Urinary bladder (tissue), 3 donors: ENCODE measurements at regions not wholly inside any gene's neighbourhood (a gene's known extent, or its start where the extent isn't known, plus 50 kb on each side); places are given as distances from the start of the nearest gene placed in this dataset.

Experiments used
- DNase-seq: peaks from one replicate; pipeline ENCODE4 v3.0.0-alpha.2; 2015; ENCODE audit errors: extremely low spot score
- H3K27ac ChIP-seq: one replicate; pipeline ENCODE4 v1.5.1; 2013; ENCODE audit warnings: low read depth, mild to moderate bottlenecking, moderate library complexity
- H3K36me3 ChIP-seq: one replicate; pipeline ENCODE4 v1.6.1; 2013; ENCODE audit warnings: mild to moderate bottlenecking, moderate library complexity; ENCODE audit not compliant: insufficient read depth
- H3K4me1 ChIP-seq: one replicate; pipeline ENCODE4 v1.6.1; 2013; ENCODE audit warnings: mild to moderate bottlenecking, moderate library complexity; ENCODE audit not compliant: insufficient read depth
- H3K4me3 ChIP-seq: one replicate; pipeline ENCODE4 v1.5.1; 2013; ENCODE audit warnings: low read depth, low read length
- WGBS: extraction: QIAGEN DNeasy Blood & Tissue Kit; methylation state at CpG from one replicate; pipeline ENCODE4 v1.1.7; 2013; 5-methylcytosine and 5-hydroxymethylcytosine counted together
- donor health status: healthy with polysubstance abuse.
- donor health status: healthy.

- Histone ChIP-seq H3K4me3 (no peak overlapping the region), H3K4me1 (no peaks in the 10 kb centered on the region), H3K36me3 (no peaks in the 10 kb centered on the region), H3K27ac (no peak overlapping the region)
- WGBS, result 63% methylated on average over 2 of the region's 2 CpGs
- no peak for DNase-seq
Observed at GRCh38 chr5:144815131-144815530, 644.5 kb downstream of the KCTD16 start.

- H3K4me1 ChIP-seq, result no peaks in the 10 kb centered on the region
- WGBS, result 66% methylated on average over 2 of the region's 2 CpGs
- H3K36me3 ChIP-seq, result no peaks in the 10 kb centered on the region
- H3K4me3 ChIP-seq, result no peak overlapping the region
- no peak overlapping the region for H3K27ac ChIP-seq
- DNase-seq, result no peak
Observed at GRCh38 chr5:144812763-144813162, 642.1 kb downstream of the KCTD16 start.

- no peak overlapping the region for H3K27ac ChIP-seq
- no peaks in the 10 kb centered on the region for H3K4me1 ChIP-seq
- no peak overlapping the region for H3K4me3 ChIP-seq
- no peak for DNase-seq
- no peaks in the 10 kb centered on the region for H3K36me3 ChIP-seq
Observed at GRCh38 chr5:144800169-144800568, 629.5 kb downstream of the KCTD16 start.

- 65% methylated on average over 1 of the region's 1 CpG for WGBS
- Histone ChIP-seq H3K4me1 (no peaks in the 10 kb centered on the region), H3K4me3 (no peak overlapping the region), H3K27ac (no peak overlapping the region), H3K36me3 (no peaks in the 10 kb centered on the region)
- no peak for DNase-seq
Observed at GRCh38 chr5:144798595-144798994, 627.9 kb downstream of the KCTD16 start.

- DNase-seq, result no peak
- H3K27ac ChIP-seq, result no peak overlapping the region
- no peak overlapping the region for H3K4me3 ChIP-seq
- H3K36me3 ChIP-seq, result no peaks in the 10 kb centered on the region
- no peaks in the 10 kb centered on the region for H3K4me1 ChIP-seq
- WGBS, result 85% methylated on average over 1 of the region's 1 CpG
Observed at GRCh38 chr5:144794922-144795321, 624.2 kb downstream of the KCTD16 start.

DNA sequence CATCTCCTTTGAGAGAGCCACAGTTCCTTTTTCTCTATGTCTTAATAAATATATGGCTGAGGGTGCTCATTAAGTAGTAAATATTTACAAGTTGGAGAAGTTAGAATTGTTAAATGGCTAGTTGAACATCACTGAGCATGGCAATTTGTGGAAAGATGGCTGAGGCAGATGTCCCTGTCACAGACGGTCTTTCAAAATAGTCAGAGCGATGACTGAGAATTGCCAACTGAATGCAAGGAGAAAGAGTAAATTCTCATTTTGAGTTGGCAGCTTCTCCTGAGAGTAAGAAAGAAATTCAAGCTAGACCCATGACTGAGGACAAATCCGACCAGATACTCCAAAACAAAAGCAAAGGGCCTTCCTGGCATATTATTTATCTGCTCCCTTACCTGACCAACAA, 617.9 kb downstream of the KCTD16 start:
- DNase-seq, result no peak
- Histone ChIP-seq H3K27ac (no peak overlapping the region), H3K4me3 (no peak overlapping the region), H3K36me3 (no peaks in the 10 kb centered on the region), H3K4me1 (no peaks in the 10 kb centered on the region)
- 72% methylated on average over 3 of the region's 3 CpGs for WGBS

- Histone ChIP-seq H3K4me3 (no peak overlapping the region), H3K36me3 (no peaks in the 10 kb centered on the region), H3K4me1 (no peaks in the 10 kb centered on the region), H3K27ac (no peak overlapping the region)
- no peak for DNase-seq
- 82% methylated on average over 1 of the region's 1 CpG for WGBS
Observed at GRCh38 chr5:144788046-144788445, 617.4 kb downstream of the KCTD16 start.

- DNase-seq, result no peak
- Histone ChIP-seq H3K36me3 (no peaks in the 10 kb centered on the region), H3K27ac (no peak overlapping the region), H3K4me3 (no peak overlapping the region), H3K4me1 (no peaks in the 10 kb centered on the region)
- 84% methylated on average over 3 of the region's 3 CpGs for WGBS
Observed at GRCh38 chr5:144779368-144779767, 608.7 kb downstream of the KCTD16 start.

DNA sequence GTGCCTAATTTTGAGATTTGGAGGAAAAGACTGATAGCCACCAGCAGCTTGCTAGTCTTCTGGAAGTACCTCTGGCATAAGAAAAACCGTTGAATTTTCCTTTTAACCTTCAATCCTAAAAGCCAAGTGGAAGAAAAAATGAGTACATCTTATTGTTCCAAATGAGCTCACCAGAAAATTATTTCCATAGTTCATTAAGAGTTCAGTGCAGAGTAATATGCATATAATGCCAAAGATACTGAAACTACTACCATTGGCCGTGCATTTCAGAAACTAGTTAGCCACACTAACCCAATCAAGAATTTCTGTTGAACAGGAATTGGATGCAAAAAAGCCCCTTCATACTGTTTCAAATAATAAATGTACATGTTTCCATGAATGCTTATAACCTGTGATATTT, 607.9 kb downstream of the KCTD16 start:
- Histone ChIP-seq H3K36me3 (no peaks in the 10 kb centered on the region), H3K4me3 (no peak overlapping the region), H3K27ac (no peak overlapping the region), H3K4me1 (no peaks in the 10 kb centered on the region)
- no peak for DNase-seq
- 74% methylated on average over 2 of the region's 2 CpGs for WGBS

GRCh38 chr5:144774197-144774596, 603.5 kb downstream of the KCTD16 start:
- no peak overlapping the region for H3K4me3 ChIP-seq
- H3K36me3 ChIP-seq, result no peaks in the 10 kb centered on the region
- 57% methylated on average over 1 of the region's 1 CpG for WGBS
- H3K4me1 ChIP-seq, result no peaks in the 10 kb centered on the region
- no peak overlapping the region for H3K27ac ChIP-seq
- DNase-seq, result no peak

- H3K4me1 ChIP-seq, result no peaks in the 10 kb centered on the region
- H3K4me3 ChIP-seq, result no peak overlapping the region
- no peak for DNase-seq
- H3K27ac ChIP-seq, result no peak overlapping the region
- H3K36me3 ChIP-seq, result no peaks in the 10 kb centered on the region
- WGBS, result 77% methylated on average over 4 of the region's 4 CpGs
Observed at GRCh38 chr5:144773628-144774027, 603.0 kb downstream of the KCTD16 start.

DNA sequence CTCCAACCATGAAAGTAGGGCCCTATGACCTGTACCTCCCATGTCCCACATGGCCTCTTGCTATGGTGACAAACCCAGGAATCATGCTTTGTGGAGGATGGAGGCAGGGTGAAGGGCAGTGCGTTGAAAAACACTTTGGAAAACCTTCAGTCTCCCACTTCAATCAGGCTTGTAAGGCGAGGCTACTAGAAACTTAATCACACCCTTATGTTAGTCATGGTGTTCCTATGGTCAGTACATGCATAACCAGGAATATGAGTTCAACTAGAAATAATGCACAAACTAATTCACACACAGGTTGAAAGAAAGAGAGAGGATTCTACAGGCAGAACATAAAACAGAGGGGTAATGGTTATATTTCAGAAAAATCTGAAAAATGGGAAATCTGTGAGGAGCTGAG, 601.1 kb downstream of the KCTD16 start:
- no peak for DNase-seq
- 86% methylated on average over 2 of the region's 2 CpGs for WGBS
- H3K36me3 ChIP-seq, result no peaks in the 10 kb centered on the region
- no peaks in the 10 kb centered on the region for H3K4me1 ChIP-seq
- H3K27ac ChIP-seq, result no peak overlapping the region
- H3K4me3 ChIP-seq, result no peak overlapping the region

- 19% methylated on average over 1 of the region's 1 CpG for WGBS
- no peaks in the 10 kb centered on the region for H3K4me1 ChIP-seq
- no peaks in the 10 kb centered on the region for H3K36me3 ChIP-seq
- H3K27ac ChIP-seq, result no peak overlapping the region
- no peak overlapping the region for H3K4me3 ChIP-seq
- DNase-seq, result no peak
Observed at GRCh38 chr5:144742361-144742760, 571.7 kb downstream of the KCTD16 start.

DNA sequence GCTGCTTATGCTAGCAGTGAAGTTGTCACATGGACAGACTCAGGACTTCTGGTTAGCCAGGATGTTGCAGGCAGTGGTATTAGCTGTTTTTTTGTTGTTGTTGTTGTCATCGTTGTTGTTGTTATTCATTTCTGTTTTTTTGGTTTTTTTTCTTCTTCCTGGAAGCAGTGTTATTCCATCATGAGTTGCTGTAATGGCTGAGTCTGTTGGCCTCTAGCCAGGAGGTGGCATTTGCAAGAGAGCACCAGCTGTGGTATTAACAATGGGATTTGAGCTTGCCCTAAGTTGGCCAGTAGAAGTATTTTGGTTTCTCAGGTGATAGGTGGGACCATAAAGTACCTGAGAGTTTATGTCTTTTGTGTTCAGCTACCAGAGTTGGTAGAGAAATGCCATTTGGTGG, 561.1 kb downstream of the KCTD16 start:
- no peak for DNase-seq
- Histone ChIP-seq H3K4me3 (no peak overlapping the region), H3K36me3 (no peaks in the 10 kb centered on the region), H3K4me1 (no peaks in the 10 kb centered on the region), H3K27ac (no peak overlapping the region)
- 60% methylated on average over 1 of the region's 1 CpG for WGBS

GRCh38 chr5:144712090-144712489, 541.4 kb downstream of the KCTD16 start:
- Histone ChIP-seq H3K36me3 (no peaks in the 10 kb centered on the region), H3K4me3 (no peak overlapping the region), H3K4me1 (no peaks in the 10 kb centered on the region), H3K27ac (no peak overlapping the region)
- 69% methylated on average over 3 of the region's 3 CpGs for WGBS
- DNase-seq, result no peak
